MM.1S (cell line): ENCODE measurements at regions not wholly inside any gene's neighbourhood (a gene's known extent, or its start where the extent isn't known, plus 50 kb on each side); places are given as distances from the start of the nearest gene placed in this dataset.

Source experiments
- DNase-seq: peaks from one replicate; pipeline ENCODE4 v3.0.0-alpha.2; 2015
- H2AFZ ChIP-seq: fragments of 300-600 bp; sonication (generic); 2 replicates; pipeline ENCODE4 v1.6.0; 2016; ENCODE audit warnings: antibody characterized with exemption, low read length
- H3F3A ChIP-seq: fragments of 300-600 bp; sonication (generic); 2 replicates; pipeline ENCODE4 v1.6.1; 2016; ENCODE audit warnings: mild to moderate bottlenecking, antibody characterized with exemption, low read length, moderate library complexity, mixed read lengths; ENCODE audit not compliant: insufficient read depth
- H3K27ac ChIP-seq: fragments of 300-600 bp; sonication (generic); 2 replicates; pipeline ENCODE4 v1.5.1; 2016; ENCODE audit warnings: mild to moderate bottlenecking, low read length
- H3K27me3 ChIP-seq: fragments of 300-600 bp; sonication (generic); replicated peaks from 2 replicates; pipeline ENCODE4 v1.6.0; 2016; ENCODE audit warnings: low read length; ENCODE audit not compliant: insufficient read depth
- H3K36me3 ChIP-seq: fragments of 300-600 bp; sonication (generic); replicated peaks from 2 replicates; pipeline ENCODE4 v1.6.1; 2016; ENCODE audit warnings: mild to moderate bottlenecking, low read length, mixed read lengths; ENCODE audit not compliant: insufficient read depth
- H3K4me1 ChIP-seq: fragments of 300-600 bp; sonication (generic); 2 replicates; pipeline ENCODE4 v1.6.1; 2016; ENCODE audit warnings: low read length, mixed read lengths
- H3K4me2 ChIP-seq: fragments of 300-600 bp; sonication (generic); 2 replicates; pipeline ENCODE4 v1.6.0; 2016; ENCODE audit warnings: low read depth, low read length
- H3K4me3 ChIP-seq: fragments of 300-600 bp; sonication (generic); 2 replicates; pipeline ENCODE4 v1.5.1; 2016; ENCODE audit warnings: low read length, mixed read lengths
- H3K79me2 ChIP-seq: fragments of 300-600 bp; sonication (generic); 2 replicates; pipeline ENCODE4 v1.6.1; 2016; ENCODE audit warnings: mixed run types, low read length, mixed read lengths
- H3K9ac ChIP-seq: fragments of 300-600 bp; sonication (generic); 2 replicates; pipeline ENCODE4 v1.6.1; 2016; ENCODE audit warnings: low read length, mixed read lengths
- H3K9me2 ChIP-seq: fragments of 300-600 bp; sonication (generic); replicated peaks from 2 replicates; pipeline ENCODE4 v1.6.1; 2016; ENCODE audit warnings: mild to moderate bottlenecking, low read length, mixed read lengths; ENCODE audit not compliant: insufficient read depth
- H3K9me3 ChIP-seq: fragments of 300-600 bp; sonication (generic); replicated peaks from 2 replicates; pipeline ENCODE4 v1.6.1; 2016; ENCODE audit warnings: mild to moderate bottlenecking, low read length, mixed read lengths; ENCODE audit not compliant: insufficient read depth
- H4K20me1 ChIP-seq: fragments of 300-600 bp; sonication (generic); 2 replicates; pipeline ENCODE4 v1.6.1; 2016; ENCODE audit warnings: mild to moderate bottlenecking, low read length, moderate library complexity, mixed read lengths; ENCODE audit not compliant: insufficient read depth
- EZH2 ChIP-seq: fragments of 300-600 bp; sonication (generic); optimal IDR thresholded peaks from 2 replicates; pipeline ENCODE3; 2017; ENCODE audit warnings: low read depth, mild to moderate bottlenecking, antibody characterized with exemption, low read length, mixed read lengths
- EZH2phosphoT487 ChIP-seq: fragments of 300-600 bp; sonication (generic); IDR thresholded peaks from 2 replicates; pipeline ENCODE4 v1.6.1; 2018; ENCODE audit warnings: antibody characterized with exemption, low read length
- TF ChIP-seq, protein P1 (sequence below): fragments of 300-600 bp; sonication (generic); IDR thresholded peaks from 2 replicates; pipeline ENCODE4 v1.5.1; 2016; ENCODE audit warnings: antibody characterized with exemption, low read length, mixed read lengths

DNA sequence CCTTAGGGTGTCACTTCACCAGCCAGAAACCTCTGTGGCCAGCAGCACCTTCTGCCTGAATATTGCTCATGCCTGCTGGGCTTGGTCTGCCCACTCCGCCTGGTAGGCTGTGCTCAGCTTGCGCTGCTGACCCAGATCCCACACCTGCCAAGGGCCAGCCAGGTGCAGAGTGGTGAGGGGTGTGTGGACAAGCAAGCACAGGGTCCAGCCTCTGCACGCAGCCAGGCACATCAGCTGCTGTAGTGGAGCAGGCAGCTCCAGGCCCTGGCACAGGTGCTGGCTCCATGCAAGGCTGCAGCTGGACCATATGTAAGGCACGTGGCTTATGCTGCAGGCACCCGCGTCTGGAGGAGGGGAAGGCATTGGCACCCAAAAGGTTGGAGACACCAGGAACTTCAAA, 567.4 kb downstream of the INHBA start:
- H4K20me1 ChIP-seq: no peaks in the 10 kb centered on the region
- no peaks in the 10 kb centered on the region for H3K79me2 ChIP-seq
- no peak for DNase-seq
- H3K9ac ChIP-seq: no peak overlapping the region
- H3K4me1 ChIP-seq: no peaks in the 10 kb centered on the region
- no peaks in the 10 kb centered on the region for H3F3A ChIP-seq
- H2AFZ ChIP-seq: no peak overlapping the region
- H3K4me3 ChIP-seq: no peak overlapping the region
- H3K27me3 ChIP-seq: no peaks in the 10 kb centered on the region
- no peaks in the 10 kb centered on the region for H3K9me3 ChIP-seq
- H3K27ac ChIP-seq: no peak overlapping the region
- TF ChIP-seq EZH2: no peak
- TF ChIP-seq, protein P1, sequence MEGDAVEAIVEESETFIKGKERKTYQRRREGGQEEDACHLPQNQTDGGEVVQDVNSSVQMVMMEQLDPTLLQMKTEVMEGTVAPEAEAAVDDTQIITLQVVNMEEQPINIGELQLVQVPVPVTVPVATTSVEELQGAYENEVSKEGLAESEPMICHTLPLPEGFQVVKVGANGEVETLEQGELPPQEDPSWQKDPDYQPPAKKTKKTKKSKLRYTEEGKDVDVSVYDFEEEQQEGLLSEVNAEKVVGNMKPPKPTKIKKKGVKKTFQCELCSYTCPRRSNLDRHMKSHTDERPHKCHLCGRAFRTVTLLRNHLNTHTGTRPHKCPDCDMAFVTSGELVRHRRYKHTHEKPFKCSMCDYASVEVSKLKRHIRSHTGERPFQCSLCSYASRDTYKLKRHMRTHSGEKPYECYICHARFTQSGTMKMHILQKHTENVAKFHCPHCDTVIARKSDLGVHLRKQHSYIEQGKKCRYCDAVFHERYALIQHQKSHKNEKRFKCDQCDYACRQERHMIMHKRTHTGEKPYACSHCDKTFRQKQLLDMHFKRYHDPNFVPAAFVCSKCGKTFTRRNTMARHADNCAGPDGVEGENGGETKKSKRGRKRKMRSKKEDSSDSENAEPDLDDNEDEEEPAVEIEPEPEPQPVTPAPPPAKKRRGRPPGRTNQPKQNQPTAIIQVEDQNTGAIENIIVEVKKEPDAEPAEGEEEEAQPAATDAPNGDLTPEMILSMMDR: no peak
- no peak for TF ChIP-seq EZH2phosphoT487
- H3K4me2 ChIP-seq: no peak overlapping the region
- H3K9me2 ChIP-seq: no peaks in the 10 kb centered on the region
- no peaks in the 10 kb centered on the region for H3K36me3 ChIP-seq

DNA sequence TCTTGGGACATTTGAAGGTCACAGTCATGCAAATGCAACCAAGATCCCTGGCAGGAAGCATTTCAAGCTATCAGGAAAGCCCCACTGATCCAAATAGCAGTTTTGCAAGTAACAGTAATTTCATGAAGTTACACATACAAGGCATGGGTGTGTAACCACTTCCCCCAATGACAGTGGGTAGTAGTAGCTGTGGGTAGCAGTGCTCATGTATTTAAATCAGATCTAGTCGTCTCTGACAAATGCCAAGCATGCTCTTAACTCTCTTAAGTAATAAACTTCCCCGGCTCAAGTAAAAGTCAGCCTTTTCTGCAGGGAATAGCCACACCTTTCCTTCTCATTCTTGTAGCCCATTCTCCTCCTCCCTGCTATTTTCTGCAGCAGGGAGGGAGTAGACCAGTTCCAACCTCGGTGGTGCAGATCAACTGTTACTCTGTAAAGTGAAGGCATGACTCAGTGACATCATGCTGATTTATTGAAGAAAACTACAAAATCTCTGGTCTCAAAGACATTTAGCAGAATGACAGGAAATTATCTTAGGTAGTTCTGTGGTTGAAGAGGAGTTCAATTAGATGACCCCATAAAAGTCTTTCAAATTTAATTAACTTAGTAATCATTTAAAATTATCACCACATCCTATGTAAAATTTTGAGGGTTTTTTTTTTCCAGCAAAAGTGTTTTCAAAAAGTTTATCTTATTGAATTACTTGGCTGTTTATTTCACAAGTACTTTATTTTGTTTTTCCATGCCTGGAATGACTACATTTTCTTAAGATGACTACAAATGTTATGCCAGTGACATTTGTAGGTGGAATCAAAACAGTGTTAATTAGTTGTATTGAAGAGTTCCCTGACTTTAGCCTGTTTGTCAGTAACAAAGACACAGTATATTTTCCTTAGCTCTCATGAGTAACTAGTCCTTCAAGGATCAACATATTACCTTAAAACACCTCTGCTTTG, 568.3 kb downstream of the INHBA start:
- Histone ChIP-seq H3K79me2 (no peaks in the 10 kb centered on the region), H3K27me3 (no peaks in the 10 kb centered on the region), H2AFZ (no peak overlapping the region), H3F3A (no peaks in the 10 kb centered on the region), H3K27ac (no peak overlapping the region), H3K4me3 (no peak overlapping the region), H4K20me1 (no peaks in the 10 kb centered on the region), H3K4me1 (no peaks in the 10 kb centered on the region), H3K9ac (no peak overlapping the region), H3K36me3 (no peaks in the 10 kb centered on the region), H3K4me2 (no peak overlapping the region), H3K9me3 (no peaks in the 10 kb centered on the region), H3K9me2 (no peaks in the 10 kb centered on the region)
- TF ChIP-seq EZH2: no peak
- TF ChIP-seq, protein P1: no peak
- TF ChIP-seq EZH2phosphoT487: no peak
- DNase-seq: no peak

DNA sequence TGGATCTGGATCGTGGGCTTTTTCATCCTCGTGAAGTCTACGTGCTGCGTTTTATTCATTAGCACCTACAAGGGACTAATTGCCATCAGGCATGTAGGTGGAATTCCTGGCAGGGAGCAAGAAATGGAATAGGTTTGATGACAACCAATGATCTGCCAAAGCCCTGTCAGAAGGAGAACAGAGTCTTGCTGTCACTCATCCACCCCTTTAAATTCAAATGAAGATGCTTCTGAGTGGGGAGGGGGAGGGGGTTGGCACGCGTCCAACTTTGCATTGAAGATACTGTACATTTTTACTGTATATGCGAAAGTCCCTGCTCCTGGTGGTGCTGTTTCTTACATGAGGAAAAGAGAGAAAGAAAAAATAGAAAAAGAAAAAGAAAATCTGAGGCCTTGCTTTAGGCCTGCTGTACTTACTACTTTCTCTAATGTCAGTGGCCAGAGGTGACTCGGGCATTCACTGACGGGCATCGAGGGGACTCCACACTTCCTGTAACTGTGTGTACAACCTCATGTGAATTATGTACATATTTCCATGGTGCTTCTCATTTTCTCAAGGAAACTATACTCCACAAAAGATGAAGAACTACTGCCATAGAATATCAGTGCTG, 569.1 kb downstream of the INHBA start:
- H3K27ac ChIP-seq: no peak overlapping the region

More for the DNA sequence above, 569.1 kb downstream of the INHBA start:
- Histone ChIP-seq H3K9me2 (no peaks in the 10 kb centered on the region), H3K4me1 (no peaks in the 10 kb centered on the region), H2AFZ (no peak overlapping the region), H3K27me3 (no peaks in the 10 kb centered on the region), H3K36me3 (no peaks in the 10 kb centered on the region), H4K20me1 (no peaks in the 10 kb centered on the region), H3K79me2 (no peaks in the 10 kb centered on the region), H3F3A (no peaks in the 10 kb centered on the region), H3K9me3 (no peaks in the 10 kb centered on the region), H3K9ac (no peak overlapping the region), H3K4me2 (no peak overlapping the region), H3K4me3 (no peak overlapping the region)
- TF ChIP-seq, protein P1: no peak
- no peak for TF ChIP-seq EZH2
- TF ChIP-seq EZH2phosphoT487: no peak
- no peak for DNase-seq
